Skeletal muscle tissue (tissue), 3 donors: ENCODE measurements at regions not wholly inside any gene's neighbourhood (a gene's known extent, or its start where the extent isn't known, plus 50 kb on each side); places are given as distances from the start of the nearest gene placed in this dataset.

ENCODE experiments used
- H3K27ac ChIP-seq: one replicate; pipeline ENCODE4 v1.7.0; 2013; ENCODE audit warnings: mild to moderate bottlenecking, low read depth, low read length, inconsistent platforms
- H3K27me3 ChIP-seq, 3 donors: one replicate each; pipeline ENCODE4 v1.7.0; 2013; ENCODE audit warnings: low read length in 3 of 3; ENCODE audit not compliant: control insufficient read depth in 3 of 3, insufficient read depth in 3 of 3
- H3K36me3 ChIP-seq, 3 donors: one replicate each; pipeline ENCODE4 v1.7.0; 2013; ENCODE audit warnings: low read length in 3 of 3; ENCODE audit not compliant: control insufficient read depth in 3 of 3, insufficient read depth in 3 of 3
- H3K4me1 ChIP-seq, 3 donors: one replicate each; pipeline ENCODE4 v1.7.0; 2013; ENCODE audit warnings: low read length in 3 of 3, mild to moderate bottlenecking in 3 of 3; ENCODE audit not compliant: control insufficient read depth in 3 of 3, insufficient read depth in 3 of 3
- H3K4me3 ChIP-seq, 3 donors: one replicate each; pipeline ENCODE4 v1.7.0; 2013; ENCODE audit warnings: low read length in 3 of 3
- H3K9ac ChIP-seq, 3 donors: one replicate each; pipeline ENCODE4 v1.7.0; 2013; ENCODE audit warnings: low read length in 3 of 3, mild to moderate bottlenecking in 3 of 3, moderate library complexity in 2 of 3, low read depth in 1 of 3
- H3K9me3 ChIP-seq, 3 donors: one replicate each; pipeline ENCODE4 v1.7.0; 2013; ENCODE audit warnings: low read length in 3 of 3; ENCODE audit not compliant: control insufficient read depth in 3 of 3
- donor health status: Osteomylitis.

DNA sequence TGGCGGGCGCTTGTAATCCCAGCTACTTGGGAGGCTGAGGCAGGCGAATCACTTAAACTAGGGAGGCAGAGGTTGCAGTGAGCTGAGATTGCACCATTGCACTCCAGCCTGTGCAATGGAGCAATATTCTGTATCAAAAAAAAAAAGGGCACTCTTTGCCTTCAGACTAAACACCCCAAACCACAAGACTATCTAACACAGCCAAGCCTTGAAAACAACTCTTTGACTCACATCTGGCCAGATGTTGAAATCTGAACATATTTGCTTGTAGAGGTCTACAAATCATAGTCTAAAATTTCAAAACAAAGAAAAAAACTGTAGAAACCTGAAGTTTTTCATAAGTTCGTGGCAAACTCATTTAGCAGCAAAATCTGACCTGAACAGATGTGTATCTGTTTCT lies 94.9 kb downstream of the FAM161A start:
- peaks cover 0 to 3% (median 0%) of the 10 kb centered on the region in 3 donors for H3K4me1 ChIP-seq
- no peaks in the 10 kb centered on the region for H3K36me3 ChIP-seq
- no peak overlapping the region for H3K27ac ChIP-seq

DNA sequence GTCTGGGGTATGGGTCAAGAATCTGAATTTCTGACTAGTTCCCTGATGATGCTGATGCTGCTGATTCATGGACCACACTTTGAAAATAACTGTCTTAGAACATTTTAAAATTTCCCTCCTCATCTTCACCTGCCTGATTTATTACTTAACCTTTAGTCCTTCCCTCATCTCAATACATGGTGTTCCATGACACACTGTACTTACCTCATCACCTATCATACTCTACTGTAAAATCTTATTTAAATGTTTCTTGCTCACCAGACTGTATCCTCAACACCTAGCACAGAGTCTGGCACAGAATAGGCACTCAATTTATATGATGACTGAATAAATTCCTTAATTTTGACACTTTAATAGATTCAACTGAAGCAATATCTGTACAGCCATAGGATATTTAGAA lies 95.7 kb downstream of the FAM161A start:
- no peaks in the 10 kb centered on the region for H3K27me3 ChIP-seq
- H3K4me1 ChIP-seq, result peaks cover 0 to 3% (median 0%) of the 10 kb centered on the region in 3 donors
- no peak overlapping the region for H3K9ac ChIP-seq
- H3K36me3 ChIP-seq, result no peaks in the 10 kb centered on the region
- no peak overlapping the region for H3K4me3 ChIP-seq
- no peaks in the 10 kb centered on the region for H3K9me3 ChIP-seq
- H3K27ac ChIP-seq, result no peak overlapping the region

More for the DNA sequence above, 94.9 kb downstream of the FAM161A start:
- Histone ChIP-seq H3K27me3 (no peaks in the 10 kb centered on the region), H3K9me3 (no peaks in the 10 kb centered on the region), H3K4me3 (no peak overlapping the region), H3K9ac (no peak overlapping the region)

DNA sequence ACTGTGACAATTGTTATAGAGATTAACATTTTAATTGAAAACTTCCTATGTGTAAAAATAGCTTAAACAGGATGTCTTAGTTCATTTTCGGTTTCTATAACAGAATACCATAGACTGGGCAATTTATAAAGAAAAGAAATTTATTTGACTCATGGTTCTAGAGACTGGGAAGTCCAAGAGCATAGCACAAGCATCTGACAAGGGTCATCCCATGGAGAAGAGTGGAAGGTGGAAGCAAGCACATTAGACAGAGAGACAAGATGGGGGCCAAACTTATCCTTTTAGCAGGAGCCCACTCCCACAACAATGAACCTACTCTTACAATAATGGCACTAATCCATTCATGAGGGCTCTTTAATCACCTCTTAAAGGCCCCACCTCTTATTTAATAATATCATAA lies 100.3 kb downstream of the FAM161A start:
- Histone ChIP-seq H3K27ac (no peak overlapping the region), H3K9ac (no peak overlapping the region), H3K4me1 (peaks cover 0 to 4% (median 3%) of the 10 kb centered on the region in 3 donors), H3K9me3 (no peaks in the 10 kb centered on the region), H3K36me3 (no peaks in the 10 kb centered on the region), H3K27me3 (no peaks in the 10 kb centered on the region), H3K4me3 (no peak overlapping the region)

DNA sequence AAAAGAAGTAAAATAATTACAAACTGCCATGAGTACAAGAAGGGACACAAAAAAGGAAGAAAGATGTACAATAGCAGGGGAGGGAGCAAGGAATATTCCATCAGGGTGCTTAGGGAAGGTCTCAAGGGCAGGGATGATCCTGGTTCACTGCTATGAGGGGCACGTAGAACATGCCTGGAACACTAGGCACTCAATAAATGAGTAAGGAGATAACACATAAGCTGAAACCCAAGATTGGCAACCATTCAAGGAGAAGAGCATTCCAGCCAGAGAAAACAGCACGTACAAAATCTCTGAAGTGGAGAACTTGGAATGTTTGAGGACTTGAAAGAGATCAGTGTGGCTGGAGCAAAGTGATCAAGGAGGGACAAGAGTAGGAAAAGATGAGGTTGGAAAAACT lies 103.2 kb downstream of the FAM161A start:
- H3K9me3 ChIP-seq, result no peaks in the 10 kb centered on the region
- peaks cover 0 to 4% (median 0%) of the 10 kb centered on the region in 3 donors for H3K4me1 ChIP-seq
- H3K4me3 ChIP-seq, result no peak overlapping the region
- H3K36me3 ChIP-seq, result no peaks in the 10 kb centered on the region
- no peak overlapping the region for H3K9ac ChIP-seq
- no peaks in the 10 kb centered on the region for H3K27me3 ChIP-seq
- no peak overlapping the region for H3K27ac ChIP-seq

DNA sequence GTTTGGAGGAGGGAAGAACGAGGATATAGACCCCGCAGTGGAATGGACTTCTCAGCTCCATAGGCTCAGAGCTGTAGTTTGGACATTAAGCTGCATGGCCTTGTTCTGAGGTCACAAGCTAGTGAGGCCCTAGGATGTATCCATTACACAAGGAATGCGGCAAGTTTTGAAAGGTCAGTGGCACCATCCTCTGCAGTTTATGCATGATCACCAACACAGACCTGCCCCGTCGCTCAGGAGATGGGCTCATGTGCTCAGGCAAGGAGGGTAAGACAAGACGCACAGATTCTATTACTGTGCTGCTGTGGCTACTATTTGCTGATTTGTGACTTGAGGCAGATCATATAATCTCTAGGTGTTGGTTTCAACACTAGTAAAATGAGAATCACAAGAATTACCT lies 110.9 kb downstream of the FAM161A start:
- Histone ChIP-seq H3K9me3 (no peaks in the 10 kb centered on the region), H3K36me3 (no peaks in the 10 kb centered on the region), H3K27me3 (no peaks in the 10 kb centered on the region), H3K27ac (no peak overlapping the region), H3K4me1 (peaks cover 0 to 9% (median 7%) of the 10 kb centered on the region in 3 donors), H3K9ac (peak overlapping the region in 1 of 3 donors; percentile 33), H3K4me3 (no peak overlapping the region)

DNA sequence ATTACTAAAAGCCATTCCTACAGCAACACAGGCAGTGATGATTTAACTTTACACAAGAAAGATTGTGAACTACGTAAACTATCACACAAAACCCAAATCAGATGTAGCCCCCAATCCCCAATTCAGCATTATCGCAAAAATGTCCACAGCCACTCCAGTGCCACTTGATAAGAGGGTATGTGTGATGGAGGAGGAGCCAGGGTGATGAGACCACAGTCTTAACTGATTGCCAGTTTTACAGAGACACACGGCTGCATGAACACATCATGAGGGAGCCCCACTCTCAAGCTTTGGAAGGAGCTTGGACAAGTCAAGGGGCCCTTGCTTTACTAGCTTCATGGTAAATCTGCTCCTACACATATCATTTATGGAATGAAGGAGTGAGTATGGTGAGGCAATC lies 116.0 kb downstream of the FAM161A start:
- Histone ChIP-seq H3K4me1 (peaks cover 0 to 3% (median 1%) of the 10 kb centered on the region in 3 donors), H3K36me3 (no peaks in the 10 kb centered on the region), H3K27ac (no peak overlapping the region), H3K9ac (no peak overlapping the region), H3K27me3 (no peaks in the 10 kb centered on the region), H3K9me3 (no peaks in the 10 kb centered on the region), H3K4me3 (no peak overlapping the region)

DNA sequence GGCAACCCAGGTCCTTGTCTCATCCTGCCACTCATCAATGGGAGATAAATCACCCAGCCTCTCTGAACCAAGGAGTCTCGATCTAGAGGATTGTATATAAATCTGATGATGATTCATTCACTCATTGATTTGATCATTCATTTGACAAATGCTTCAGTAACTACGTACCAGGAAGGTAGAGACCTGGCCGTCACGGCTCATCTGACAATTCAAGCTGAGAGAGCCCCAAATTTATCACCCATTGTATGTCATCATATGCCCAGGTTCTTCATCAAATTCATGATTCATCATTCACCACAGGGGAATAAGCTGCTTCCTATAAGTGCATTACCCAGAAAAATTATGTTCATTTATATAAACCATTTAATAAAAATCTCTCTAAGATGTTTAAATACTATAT lies 116.9 kb downstream of the FAM161A start:
- H3K36me3 ChIP-seq, result no peaks in the 10 kb centered on the region
- no peak overlapping the region for H3K9ac ChIP-seq
- no peaks in the 10 kb centered on the region for H3K27me3 ChIP-seq
- no peak overlapping the region for H3K27ac ChIP-seq
- no peak overlapping the region for H3K4me3 ChIP-seq
- H3K4me1 ChIP-seq, result no peaks in the 10 kb centered on the region
- H3K9me3 ChIP-seq, result no peaks in the 10 kb centered on the region

DNA sequence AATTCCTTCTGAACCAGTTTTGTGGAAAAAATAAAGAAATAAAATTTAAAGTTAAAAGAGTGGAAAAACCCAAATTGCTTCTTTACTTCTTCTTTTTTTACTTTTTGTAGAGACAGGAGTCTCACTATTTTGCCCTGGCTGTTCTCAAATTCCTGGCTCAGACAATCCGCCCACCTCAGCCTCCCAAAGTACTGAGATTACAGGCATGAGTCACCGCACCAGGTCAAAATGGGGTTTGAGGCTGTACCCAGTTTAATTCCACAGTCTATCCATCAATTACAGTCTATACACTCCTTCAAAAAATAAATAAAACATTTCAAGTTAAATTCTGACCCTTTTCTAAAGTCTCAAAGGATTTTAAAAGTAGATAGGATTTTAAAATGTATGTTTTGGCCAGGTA lies 120.3 kb downstream of the FAM161A start:
- Histone ChIP-seq H3K27me3 (no peaks in the 10 kb centered on the region), H3K27ac (no peak overlapping the region), H3K4me3 (no peak overlapping the region), H3K4me1 (no peaks in the 10 kb centered on the region), H3K36me3 (no peaks in the 10 kb centered on the region), H3K9ac (no peak overlapping the region), H3K9me3 (no peaks in the 10 kb centered on the region)

DNA sequence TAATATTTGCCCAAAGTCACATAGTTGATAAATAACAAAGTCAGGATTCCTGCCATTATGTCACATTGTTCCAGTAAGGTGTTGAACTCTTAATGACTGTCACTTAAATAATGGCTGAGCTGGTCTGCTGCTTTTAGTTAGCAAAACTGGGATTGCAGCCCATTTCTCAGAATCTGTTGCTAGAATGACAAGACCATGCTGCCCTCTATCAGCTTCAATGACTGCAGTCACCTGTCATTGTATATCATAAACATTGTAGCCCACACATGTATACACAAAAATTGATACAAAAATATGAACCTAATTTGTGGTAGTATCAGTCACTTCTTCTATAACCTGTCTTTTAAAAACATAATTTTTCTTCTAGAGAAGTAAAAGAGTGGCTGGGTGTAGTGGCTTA lies 121.1 kb downstream of the FAM161A start:
- Histone ChIP-seq H3K4me3 (no peak overlapping the region), H3K9me3 (no peaks in the 10 kb centered on the region), H3K27me3 (no peaks in the 10 kb centered on the region), H3K9ac (no peak overlapping the region), H3K36me3 (no peaks in the 10 kb centered on the region), H3K27ac (no peak overlapping the region), H3K4me1 (no peaks in the 10 kb centered on the region)

DNA sequence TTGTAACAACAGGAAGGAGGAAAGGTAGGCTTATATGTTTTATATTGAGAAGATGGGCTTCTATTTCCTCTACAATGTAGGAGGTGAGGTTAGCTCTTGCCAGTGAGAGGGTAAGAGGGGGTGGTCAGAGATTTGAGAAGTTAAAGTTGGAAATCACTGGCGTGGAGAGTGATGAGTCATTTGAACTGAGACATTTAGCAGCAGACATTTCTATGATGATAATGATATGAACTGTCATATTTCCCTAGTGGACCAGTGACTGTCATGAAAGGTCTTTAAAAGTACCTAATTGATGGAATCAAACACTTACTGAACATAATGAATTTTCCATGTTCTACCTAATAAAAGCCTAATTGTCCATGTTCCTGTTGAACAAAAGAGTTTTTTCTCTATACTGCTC lies 126.1 kb downstream of the FAM161A start:
- Histone ChIP-seq H3K27me3 (no peaks in the 10 kb centered on the region), H3K4me3 (no peak overlapping the region), H3K9me3 (peaks cover 4% of the 10 kb centered on the region in 3 donors), H3K36me3 (no peaks in the 10 kb centered on the region), H3K27ac (no peak overlapping the region), H3K9ac (no peak overlapping the region), H3K4me1 (peaks cover 0 to 17% (median 9%) of the 10 kb centered on the region in 3 donors)
